ENCODE measurements at regions not wholly inside any gene's neighbourhood (a gene's known extent, or its start where the extent isn't known, plus 50 kb on each side); places are given as distances from the start of the nearest gene placed in this dataset.

- no peaks in the 10 kb centered on the region for H3K27me3 Mint-ChIP-seq
- H3K4me3 Mint-ChIP-seq, result no peak overlapping the region
- H3K27ac Mint-ChIP-seq, result no peak overlapping the region
- intact Hi-C loops (cut with micrococcal nuclease), result no loop called here
- no peaks in the 10 kb centered on the region for H3K36me3 Mint-ChIP-seq (ENCODE audit: low read depth)
- DNase-seq (no peak), ATAC-seq (ENCODE audit: low read depth) (no peak)
- no peaks in the 10 kb centered on the region for H3K9me3 Mint-ChIP-seq
- ChIA-PET CTCF (interaction anchor here (0.5 kb wide), 1 partner anchor 273 kb away, joined by 3 read pairs; no protein-coding TSS in a partner anchor), POLR2A (interaction anchor here (0.7 kb wide), 1 partner anchor 203 kb away, joined by 4 read pairs; no protein-coding TSS in a partner anchor)
- TF ChIP-seq CTCF (IDR thresholded peaks at IDR 0.05), result no peak
- H3K4me1 Mint-ChIP-seq, result peaks cover 15% of the 10 kb centered on the region
Measured at GRCh38 chr5:56543441-56544388, 271.6 kb upstream of the MAP3K1 start.

- H3K27me3 Mint-ChIP-seq, result no peaks in the 10 kb centered on the region
- intact Hi-C loops (cut with micrococcal nuclease), result no loop called here
- CTCF ChIA-PET, result no interaction called here
- H3K4me1 Mint-ChIP-seq, result peaks cover 11% of the 10 kb centered on the region
- TF ChIP-seq CTCF (IDR thresholded peaks at IDR 0.05), result no peak
- H3K9me3 Mint-ChIP-seq, result no peaks in the 10 kb centered on the region
- H3K36me3 Mint-ChIP-seq (ENCODE audit: low read depth), result no peaks in the 10 kb centered on the region
- no peak overlapping the region for H3K27ac Mint-ChIP-seq
- POLR2A ChIA-PET, result no interaction called here
- H3K4me3 Mint-ChIP-seq, result no peak overlapping the region
- DNase-seq (no peak), ATAC-seq (ENCODE audit: low read depth) (no peak)
Measured at GRCh38 chr5:56540266-56540665, 275.1 kb upstream of the MAP3K1 start.

GRCh38 chr5:56538580-56538979 is 276.8 kb upstream of the MAP3K1 start:
- H3K27me3 Mint-ChIP-seq, result no peaks in the 10 kb centered on the region
- no peak for TF ChIP-seq CTCF (IDR thresholded peaks at IDR 0.05)
- DNase-seq (no peak), ATAC-seq (ENCODE audit: low read depth) (no peak)
- intact Hi-C loops (cut with micrococcal nuclease), result no loop called here
- H3K9me3 Mint-ChIP-seq, result no peaks in the 10 kb centered on the region
- ChIA-PET CTCF (no interaction called here), POLR2A (interaction anchor here (0.6 kb wide), 1 partner anchor 52 kb away, joined by 4 read pairs; no protein-coding TSS in a partner anchor)
- H3K4me1 Mint-ChIP-seq, result peaks cover 11% of the 10 kb centered on the region
- H3K36me3 Mint-ChIP-seq (ENCODE audit: low read depth), result no peaks in the 10 kb centered on the region
- H3K27ac Mint-ChIP-seq, result no peak overlapping the region
- H3K4me3 Mint-ChIP-seq, result no peak overlapping the region

- H3K4me1 Mint-ChIP-seq, result no peaks in the 10 kb centered on the region
- CTCF ChIA-PET, result no interaction called here
- no peaks in the 10 kb centered on the region for H3K36me3 Mint-ChIP-seq (ENCODE audit: low read depth)
- intact Hi-C loops (cut with micrococcal nuclease), result no loop called here
- no peak for TF ChIP-seq CTCF (IDR thresholded peaks at IDR 0.05)
- H3K4me3 Mint-ChIP-seq, result no peak overlapping the region
- H3K27ac Mint-ChIP-seq, result no peak overlapping the region
- no peaks in the 10 kb centered on the region for H3K27me3 Mint-ChIP-seq
- DNase-seq (no peak), ATAC-seq (ENCODE audit: low read depth) (no peak)
- H3K9me3 Mint-ChIP-seq, result no peaks in the 10 kb centered on the region
- POLR2A ChIA-PET, result no interaction called here
Measured at GRCh38 chr5:56535347-56535746, 280.0 kb upstream of the MAP3K1 start.

GRCh38 chr5:56534102-56534829 is 281.1 kb upstream of the MAP3K1 start:
- no peaks in the 10 kb centered on the region for H3K27me3 Mint-ChIP-seq
- intact Hi-C loops (cut with micrococcal nuclease), result no loop called here
- H3K9me3 Mint-ChIP-seq, result no peaks in the 10 kb centered on the region
- no peak overlapping the region for H3K4me3 Mint-ChIP-seq
- no peaks in the 10 kb centered on the region for H3K36me3 Mint-ChIP-seq (ENCODE audit: low read depth)
- POLR2A ChIA-PET, result no interaction called here
- CTCF ChIA-PET, result no interaction called here
- no peak for TF ChIP-seq CTCF (IDR thresholded peaks at IDR 0.05)
- H3K27ac Mint-ChIP-seq, result no peak overlapping the region
- DNase-seq, result no peak
- no peaks in the 10 kb centered on the region for H3K4me1 Mint-ChIP-seq
- no peak for ATAC-seq (ENCODE audit: low read depth)

Measured in activated B cell treated with CpG ODN at 0.5 μM for 24 hours (primary cell).